ENCODE measurements at regions not wholly inside any gene's neighbourhood (a gene's known extent, or its start where the extent isn't known, plus 50 kb on each side); places are given as distances from the start of the nearest gene placed in this dataset.
"Not testable (repeated sequence)": the region's sequence is repeated elsewhere in the genome, so short reads cannot be mapped to it uniquely, and the experiment has no call there.

DNA sequence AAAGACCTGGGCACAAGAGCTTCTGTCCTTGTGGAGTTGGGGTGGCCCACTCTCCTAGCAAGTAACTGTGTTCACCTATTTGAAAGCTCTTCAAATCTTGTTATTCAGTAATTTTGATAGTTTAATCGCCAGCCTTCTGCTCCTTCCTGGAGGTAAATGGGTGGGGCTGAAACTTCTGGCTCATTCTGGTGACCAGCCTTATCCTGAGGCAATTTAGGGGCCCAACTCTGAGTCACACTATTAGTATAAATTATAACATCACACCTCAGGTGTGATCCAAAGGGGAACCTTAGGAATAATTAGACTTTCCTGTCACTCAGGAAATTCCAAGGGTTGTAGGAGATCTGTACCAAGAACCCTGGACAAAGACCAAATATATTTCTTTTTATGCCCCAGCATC is 255.8 kb upstream of the RGPD4 start:
- no peak for DNase-seq (ENCODE audit: low spot score)

DNA sequence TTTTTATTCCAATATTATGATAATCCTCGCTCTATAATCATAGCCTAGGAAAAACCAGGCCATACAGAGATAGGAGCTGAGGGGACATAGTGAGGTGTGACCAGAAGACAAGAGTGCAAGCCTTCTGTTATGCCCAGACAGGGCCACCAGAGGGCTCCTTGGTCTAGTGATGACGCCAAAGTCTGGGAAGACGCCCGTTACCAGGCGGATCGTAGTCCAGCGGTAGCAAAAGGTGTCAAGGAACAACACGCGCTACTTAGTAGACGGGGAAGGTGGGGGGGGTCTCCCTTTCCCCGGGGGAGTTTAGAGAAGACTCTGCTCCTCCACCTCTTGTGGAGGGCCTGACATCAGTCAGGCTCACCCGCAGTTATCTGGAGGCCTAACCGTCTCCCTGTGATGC is 253.8 kb upstream of the RGPD4 start:
- not testable (repeated sequence) for DNase-seq (ENCODE audit: low spot score)

DNA sequence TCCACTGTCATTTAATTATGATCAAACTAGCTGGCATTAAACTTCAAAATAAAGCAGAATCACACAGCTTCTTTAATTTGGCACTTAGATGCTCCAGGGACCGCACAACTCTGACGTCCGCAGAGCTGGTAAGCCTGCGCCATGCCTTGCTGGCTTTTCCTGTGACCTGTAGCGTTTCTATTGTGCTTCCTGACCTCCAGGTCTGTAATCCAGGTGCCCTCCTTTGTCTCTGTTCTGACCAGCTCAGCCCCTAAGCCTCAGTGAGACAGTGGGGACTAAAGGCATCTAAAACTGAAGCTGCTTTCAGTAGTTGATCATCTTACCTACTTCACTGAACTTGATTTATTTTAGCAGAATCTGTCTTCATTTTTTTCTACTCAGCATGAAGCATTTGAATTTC is 249.7 kb upstream of the RGPD4 start:
- no peak for DNase-seq (ENCODE audit: low spot score)

DNA sequence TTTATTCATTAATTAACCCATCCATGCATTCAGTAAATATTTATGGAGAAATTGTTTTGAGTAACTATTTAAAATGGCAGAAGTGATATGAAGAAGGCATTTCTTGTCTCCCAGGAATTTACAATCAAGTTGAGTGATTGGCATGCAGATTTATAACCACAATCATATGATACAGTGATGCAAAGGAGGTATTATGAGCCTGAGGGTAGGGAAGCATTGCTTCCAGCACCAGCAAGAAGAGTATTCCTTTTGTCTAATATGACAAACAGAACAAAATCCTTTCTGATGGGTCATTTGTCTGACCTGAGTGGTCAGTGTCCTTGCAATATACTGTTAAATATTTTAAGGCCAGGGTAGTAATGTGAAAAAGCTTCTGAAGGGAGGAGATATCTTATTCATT is 244.2 kb upstream of the RGPD4 start:
- no peak for DNase-seq (ENCODE audit: low spot score)

DNA sequence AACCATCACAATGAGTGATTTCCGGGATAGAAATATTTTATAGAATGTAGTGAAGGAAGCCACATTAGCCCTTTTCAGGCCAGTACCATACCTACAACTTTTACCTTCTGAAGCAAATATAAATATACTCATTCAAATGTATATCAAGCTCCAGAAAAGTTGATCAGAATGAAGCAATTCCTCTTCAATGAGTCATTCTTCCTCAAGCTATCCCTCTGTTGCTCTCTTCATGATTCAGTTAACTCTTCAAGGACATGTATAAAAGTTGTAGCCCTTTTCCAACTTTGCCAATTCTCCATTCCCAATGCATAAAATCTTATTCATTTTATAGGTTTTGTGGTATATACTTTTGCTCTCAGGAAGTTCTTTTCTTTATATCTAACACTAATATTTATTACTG is 242.1 kb upstream of the RGPD4 start:
- DNase-seq (ENCODE audit: low spot score): peak; percentile 16

DNA sequence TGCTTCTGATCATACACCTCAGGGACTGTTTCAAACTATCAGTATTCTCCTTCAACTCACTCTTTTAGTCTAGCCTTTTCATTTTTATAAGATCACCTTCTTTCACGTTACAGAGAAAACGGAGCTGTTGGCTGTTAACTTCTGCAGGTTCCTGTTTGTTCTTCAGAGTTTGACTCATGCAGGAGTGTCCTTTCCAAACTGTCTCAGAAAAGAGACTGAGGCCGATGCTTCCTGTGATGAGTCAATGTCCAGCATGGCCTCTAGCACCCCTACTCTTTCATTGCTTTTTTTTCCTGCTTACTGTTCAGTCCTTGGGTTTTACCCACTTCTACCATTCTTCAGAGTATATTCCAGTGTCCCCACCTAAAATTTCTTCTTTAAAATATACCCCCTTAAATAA is 240.8 kb upstream of the RGPD4 start:
- no peak for DNase-seq (ENCODE audit: low spot score)

DNA sequence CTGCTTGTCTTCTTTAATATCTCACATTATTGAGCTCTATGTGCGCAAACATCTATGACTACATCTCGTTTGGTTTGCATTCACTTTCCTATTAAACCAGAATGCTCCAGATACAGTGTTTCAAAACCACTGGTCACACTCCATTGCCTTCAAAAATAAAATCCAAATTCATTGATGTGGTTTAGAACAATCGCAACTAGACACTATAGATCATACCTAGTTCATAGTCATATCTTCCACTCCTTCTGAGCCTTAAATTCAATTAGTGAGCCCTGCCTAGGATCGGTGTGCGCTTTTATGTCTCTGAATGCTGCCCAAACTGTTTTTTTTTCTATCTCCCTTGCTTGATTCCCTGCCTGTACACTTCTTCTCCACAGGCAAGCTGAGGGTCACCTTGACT is 238.5 kb upstream of the RGPD4 start:
- no peak for DNase-seq (ENCODE audit: low spot score)

DNA sequence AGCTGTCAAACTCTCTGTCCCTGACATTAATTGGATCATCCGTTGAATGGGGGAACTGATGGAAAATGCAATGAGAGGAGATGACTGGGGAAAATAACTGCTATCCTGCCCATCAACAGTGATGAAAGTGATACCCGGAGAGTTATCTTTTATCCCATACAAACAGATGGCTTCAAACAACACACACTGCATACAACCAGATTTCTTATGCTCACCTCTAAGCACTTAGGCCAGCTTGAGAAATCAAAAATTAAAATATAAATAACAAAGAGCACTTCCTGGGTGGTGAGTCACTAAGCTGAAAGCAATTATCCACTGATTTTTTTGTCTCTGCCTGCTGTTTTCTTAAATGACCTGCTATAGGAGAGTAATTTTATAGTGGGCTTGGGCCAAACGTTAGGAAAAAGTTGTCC is 237.6 kb upstream of the RGPD4 start:
- DNase-seq (ENCODE audit: low spot score): no peak

DNA sequence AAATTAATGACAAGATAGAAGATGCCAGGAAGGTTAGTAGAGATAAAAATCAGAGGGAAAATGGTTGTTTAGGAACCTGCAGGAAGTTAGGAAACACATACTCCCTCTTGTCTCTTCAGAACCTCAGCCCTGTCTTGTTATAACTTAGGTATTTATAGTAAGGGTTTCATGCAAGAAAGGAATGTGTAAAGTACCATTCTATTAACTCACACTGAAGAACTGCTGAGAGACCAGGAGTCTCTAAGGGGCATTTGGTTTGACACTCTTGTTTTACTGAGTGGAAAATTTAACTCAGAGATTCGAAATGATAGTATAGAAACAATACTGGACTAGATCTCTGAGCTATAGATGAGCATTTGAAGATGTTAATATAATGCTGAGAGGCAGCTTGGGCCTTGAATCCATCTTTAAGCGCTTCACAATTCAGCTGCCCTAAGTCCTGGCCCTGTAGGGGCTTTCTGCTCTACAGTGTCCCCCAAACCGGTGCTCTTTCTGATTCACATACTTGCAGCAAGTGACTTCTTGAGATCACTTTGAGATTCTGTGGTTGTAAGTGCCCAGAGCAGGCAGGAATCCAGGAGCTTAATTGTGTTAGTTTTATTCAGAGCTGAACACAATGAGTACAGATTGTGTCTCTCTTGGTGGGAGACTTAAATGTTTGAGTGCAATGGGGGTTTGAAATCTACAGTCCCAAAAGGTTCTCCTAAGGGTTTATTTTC is 235.0 kb upstream of the RGPD4 start:
- DNase-seq (ENCODE audit: low spot score): peak; percentile 32

DNA sequence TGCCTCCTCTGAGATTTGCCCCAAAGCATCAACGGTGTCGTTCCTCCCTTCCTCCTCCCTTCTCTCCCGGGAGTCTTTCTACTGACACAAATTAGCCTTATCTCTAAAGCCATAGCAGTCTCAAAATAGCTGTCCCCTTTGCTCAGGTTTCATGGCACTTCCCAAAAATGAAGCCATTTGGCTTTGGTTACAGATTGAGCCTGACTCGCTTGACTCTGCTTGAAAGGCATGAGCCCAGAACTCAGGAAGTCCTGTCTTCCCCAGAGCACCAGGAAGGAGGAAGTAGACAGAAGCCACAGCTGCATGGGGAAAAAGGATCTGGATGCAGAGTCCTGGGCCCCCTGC is 234.4 kb upstream of the RGPD4 start:
- no peak for DNase-seq (ENCODE audit: low spot score)

DNA sequence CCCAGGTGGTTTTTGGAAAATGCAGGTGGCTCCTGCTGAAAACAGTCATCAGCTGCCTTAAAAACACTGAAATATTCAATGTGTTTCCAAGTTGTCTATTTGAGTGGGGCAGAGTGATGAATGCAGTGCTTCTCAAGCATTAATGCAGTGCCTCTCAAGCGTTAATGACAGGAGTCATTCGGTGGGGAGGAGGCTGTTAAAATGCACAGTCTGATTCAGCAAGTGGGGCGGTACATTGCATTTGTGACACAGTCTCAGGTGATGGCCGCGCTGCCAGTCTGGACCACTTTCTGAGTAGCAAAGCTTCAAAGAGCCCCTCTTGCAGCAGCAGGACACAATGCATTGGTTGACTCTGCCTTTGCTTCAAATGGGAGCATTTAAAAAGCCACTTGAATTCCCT is 231.4 kb upstream of the RGPD4 start:
- DNase-seq (ENCODE audit: low spot score): no peak

DNA sequence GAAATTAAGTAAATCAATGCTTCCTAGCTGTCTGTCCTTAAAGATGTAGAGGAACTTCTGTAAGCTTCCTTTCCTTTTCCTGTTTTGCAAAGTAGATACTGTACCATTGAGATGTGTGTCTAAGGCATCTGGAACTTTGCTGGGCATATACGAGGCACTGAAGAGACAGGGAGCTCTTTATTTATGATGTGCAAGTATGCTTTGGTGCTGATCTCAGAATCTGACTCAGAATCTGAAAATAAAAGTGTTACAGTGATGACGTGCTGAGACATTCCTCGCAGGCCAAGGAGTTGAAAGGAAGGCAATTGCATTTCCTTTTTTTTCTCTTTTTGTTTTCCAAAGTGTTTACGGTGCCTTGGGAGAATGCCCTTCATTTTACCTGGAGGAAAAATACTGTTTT is 230.9 kb upstream of the RGPD4 start:
- DNase-seq (ENCODE audit: low spot score): peak; percentile 63

DNA sequence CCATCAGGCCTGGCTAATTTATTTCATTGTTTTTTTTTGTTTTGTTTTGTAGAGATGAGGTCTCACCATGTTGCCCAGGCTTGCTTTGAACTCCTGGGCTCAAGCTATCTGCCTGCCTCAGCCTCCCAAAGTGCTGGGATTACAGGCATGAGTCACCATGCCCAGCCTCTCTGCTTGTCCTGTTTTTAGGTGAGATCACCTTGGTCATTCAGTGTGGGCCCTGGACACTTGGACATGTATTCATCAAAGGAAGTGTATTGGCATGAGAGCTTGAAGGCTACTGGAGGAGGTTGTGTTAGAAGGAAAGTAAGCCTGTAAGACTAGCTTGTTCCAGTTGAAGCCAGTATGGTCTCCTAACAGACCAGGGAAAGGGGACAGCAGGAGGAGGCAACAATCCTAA is 229.2 kb upstream of the RGPD4 start:
- no peak for DNase-seq (ENCODE audit: low spot score)

DNA sequence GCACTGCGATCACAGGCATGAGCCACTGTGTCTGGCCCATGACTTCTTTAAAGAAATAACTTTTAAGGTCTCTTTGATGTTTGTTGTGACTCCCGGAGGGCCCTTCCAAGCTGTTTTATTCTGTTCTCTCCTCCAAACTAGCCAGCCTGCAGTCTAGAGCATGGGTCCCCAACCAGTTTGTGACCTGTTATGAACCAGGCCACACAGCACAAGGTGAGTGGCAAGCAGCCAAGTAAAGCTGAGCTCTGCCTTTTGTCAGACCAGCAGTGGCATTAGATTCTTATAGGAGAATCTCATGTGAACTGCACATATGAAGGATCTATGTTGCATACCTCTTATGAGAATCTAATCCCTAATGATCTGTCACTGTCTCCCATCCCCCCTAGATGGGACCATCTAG is 223.9 kb upstream of the RGPD4 start:
- DNase-seq (ENCODE audit: low spot score): no peak

DNA sequence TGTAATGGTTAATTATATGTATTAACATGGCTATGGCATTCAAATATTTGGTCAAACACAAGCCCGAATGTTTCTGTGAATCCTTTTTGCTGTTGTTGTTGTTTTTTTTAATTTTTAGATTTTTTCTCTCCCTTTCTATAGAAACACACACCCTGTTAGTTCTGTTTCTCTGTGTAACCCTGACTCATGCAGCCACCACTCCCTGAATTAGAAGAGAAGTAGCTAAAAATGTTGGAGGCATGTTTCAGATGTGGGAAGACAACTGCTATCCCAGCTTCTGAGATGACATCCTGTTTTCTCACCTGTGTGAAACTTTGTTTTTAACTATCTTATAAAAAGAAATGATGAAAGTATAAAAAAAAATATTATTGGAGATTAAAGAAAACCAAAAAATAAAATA is 219.6 kb upstream of the RGPD4 start:
- DNase-seq (ENCODE audit: low spot score): peak; percentile 17

DNA sequence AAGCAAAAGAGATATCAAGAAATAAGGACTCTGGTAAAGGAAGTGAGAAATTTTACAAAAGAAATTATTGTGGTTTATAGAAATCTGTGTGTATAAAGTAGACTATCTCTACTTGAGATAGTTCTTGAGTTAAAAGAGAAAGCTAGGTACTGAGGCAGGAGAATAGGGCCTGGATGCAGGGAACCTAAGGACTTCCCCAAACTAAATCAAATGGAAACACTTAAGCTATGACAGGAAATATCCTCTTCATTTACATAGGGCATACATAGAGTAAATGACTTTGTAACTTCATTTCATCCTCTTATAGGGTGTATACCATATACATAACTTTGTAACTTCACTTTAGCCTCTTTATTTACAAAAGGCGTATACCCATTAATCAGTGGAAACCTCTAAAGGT is 219.2 kb upstream of the RGPD4 start:
- DNase-seq (ENCODE audit: low spot score): no peak

DNA sequence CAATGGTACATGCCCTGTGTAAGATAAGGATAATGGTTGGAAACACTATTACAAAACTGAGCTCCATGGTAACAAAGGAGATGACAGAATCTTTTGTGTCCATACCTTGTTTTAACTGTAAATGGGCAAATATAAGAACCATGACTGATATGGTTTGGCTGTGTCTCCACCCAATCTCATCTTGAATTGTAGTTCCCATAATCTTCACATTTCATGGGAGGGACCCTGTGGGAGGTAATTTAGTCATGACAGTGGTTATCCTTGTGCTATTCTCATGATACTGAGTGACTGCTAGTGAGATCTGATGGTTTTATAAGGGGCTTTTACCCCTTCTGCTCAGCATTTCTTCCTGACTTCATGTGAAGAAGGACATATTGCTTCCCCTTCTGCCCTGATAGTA is 211.7 kb upstream of the RGPD4 start:
- DNase-seq (ENCODE audit: low spot score): no peak

DNA sequence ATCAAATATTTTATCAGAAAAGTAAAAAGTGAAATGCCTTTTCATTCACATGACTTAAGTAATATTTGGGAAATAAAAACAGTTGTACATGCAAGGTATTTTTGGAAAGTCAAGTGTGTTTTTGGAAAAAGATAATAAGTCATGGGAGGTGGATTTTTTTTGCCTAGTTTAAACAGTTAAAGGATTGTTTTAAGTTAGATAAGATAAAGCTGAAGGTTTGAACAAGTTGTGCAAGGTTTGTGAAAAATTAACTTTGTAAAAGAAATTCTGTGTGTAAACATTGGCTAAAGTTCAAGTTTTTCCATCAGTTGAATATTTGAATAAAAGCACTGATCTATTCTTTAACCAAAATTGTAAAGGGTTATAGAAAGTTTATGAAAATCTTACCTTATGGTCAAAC is 207.9 kb upstream of the RGPD4 start:
- no peak for DNase-seq (ENCODE audit: low spot score)

DNA sequence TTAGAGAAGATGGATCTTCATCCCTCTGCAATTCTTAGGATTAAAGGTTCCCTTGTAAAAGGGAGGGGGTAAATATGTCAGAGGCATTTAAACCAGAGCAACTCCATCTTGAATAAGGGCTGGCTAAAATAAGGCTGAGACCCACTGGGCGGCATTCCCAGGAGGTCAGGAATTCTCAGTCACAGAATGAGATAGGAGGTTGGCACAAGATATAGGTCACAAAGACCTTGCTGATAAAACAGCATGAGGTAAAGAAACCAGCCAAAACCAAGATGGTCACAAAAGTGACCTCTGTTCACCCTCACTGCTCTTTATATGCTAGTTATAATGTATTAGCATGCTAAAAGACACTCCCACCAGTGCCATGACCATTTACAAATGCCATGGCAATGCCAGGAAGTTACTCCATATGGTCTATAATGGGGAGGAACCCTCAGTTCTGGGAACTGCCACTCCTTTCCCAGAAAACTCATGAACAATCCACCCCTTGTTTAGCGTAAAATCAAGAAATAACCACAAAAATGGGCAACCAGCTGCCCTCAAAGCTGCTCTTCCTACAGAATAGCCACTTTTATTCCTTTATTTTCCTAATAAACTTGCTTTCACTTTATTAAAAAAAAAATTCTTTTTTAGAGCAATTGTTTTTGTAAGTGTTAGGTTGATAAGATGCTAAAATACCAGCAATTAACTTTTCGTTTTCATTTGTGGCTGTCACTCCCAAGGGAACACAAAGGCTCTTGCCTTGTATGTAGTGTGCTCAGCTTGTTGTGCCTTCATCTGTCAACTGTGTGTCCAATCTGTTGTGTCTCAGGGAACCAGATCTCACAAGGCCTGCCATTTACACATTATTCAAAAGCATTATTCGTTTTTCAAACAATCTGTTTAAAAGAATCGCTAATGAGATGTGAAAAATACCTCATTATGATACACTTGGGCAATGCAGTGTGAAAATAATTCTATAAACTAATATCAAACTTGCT is 205.2 kb upstream of the RGPD4 start:
- no peak for DNase-seq (ENCODE audit: low spot score)

DNA sequence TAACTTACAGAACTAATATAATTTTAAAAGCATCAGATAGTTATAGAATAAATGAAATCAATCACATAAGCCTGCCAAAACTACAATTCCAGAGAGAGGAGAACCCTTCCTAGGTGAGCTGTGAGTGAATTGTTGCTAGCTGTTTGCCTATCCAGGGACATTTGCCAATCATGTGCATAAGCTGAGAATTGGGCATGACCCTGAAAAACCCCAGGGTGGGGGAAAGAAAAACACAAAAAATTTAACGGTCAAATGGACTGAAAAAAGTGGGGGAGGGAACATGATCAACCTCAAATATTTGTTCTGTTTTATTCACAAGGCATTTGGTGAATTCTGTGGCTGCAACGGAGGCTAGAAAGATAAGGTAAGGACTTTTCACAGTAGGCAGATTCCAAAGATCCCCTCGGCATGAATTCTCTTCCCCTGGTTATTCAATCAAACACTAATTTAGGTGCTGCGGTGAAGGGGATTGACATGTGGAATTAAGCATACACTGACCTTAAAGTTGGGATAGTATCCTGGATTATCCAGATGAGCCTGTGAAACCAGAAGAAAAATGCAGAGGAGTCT is 203.9 kb upstream of the RGPD4 start:
- DNase-seq (ENCODE audit: low spot score): no peak

DNA sequence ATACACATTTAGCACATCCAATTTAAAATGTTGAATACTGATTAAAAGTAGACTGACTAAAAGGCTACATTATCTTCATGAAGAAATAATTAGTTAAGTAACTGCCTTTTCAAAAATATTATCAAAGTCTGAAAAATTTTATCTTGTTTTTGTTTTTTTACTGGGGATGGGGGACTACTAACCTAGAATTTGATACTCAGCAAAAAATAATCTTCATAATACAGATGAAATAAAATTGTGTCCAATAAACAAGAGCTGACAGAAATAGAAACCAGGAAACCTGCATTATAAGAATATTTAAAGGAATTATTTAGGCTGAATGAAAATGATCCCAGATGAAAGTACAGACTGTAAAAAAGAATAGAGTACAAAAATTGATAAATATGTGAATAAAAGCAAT is 200.7 kb upstream of the RGPD4 start:
- no peak for DNase-seq (ENCODE audit: low spot score)

DNA sequence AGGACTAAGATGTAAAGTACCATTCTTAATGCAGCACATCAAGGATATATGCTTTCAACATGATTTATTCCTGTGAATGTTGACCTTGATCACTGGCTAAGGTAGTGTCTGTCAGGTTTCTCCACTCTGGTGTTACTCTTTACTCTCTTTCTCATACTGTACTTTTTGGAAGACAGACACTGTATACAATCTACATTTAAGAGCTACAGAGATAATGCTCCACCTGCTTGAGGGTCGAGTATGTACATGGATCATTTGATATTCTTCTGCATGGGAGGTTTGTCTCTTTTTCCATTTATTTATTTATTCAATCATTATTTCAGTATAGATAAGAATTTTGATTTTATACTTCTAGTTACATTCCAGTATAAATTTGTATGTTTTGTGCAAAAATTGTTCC is 199.5 kb upstream of the RGPD4 start:
- DNase-seq (ENCODE audit: low spot score): no peak

DNA sequence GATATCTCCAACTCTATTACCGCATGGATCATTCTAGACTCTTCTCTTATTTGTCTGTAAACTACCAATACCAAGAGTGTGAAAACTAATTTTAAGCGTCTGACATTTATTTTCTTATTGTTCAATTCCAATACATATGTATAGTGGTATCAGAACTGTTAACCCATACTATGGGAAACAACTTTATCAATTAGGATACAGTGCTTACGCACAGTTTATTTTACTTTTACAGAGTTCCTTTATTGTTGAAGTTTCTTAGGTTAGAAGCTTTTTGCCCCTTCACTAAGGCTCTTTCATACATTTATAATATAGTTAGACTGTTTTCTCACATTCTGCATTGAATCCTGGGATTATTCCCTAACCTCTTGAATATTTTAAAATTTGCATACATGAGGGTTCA is 198.8 kb upstream of the RGPD4 start:
- DNase-seq (ENCODE audit: low spot score): no peak
